Fibroblast of lung (primary cell): ENCODE measurements at regions not wholly inside any gene's neighbourhood (a gene's known extent, or its start where the extent isn't known, plus 50 kb on each side); places are given as distances from the start of the nearest gene placed in this dataset.

Experiments
- DNase-seq, 2 donors: peaks; one replicate each; pipeline versions ENCODE4 v3.0.0 to v3.0.0-alpha.2; 2010; ENCODE audit warnings: low read depth in 2 of 2
- H2AFZ ChIP-seq: 2 replicates; pipeline ENCODE4 v1.5.1; 2012; ENCODE audit warnings: low read length, control low read depth, inconsistent platforms
- H3K27ac ChIP-seq: 2 replicates; pipeline ENCODE4 v1.5.1; 2011; ENCODE audit warnings: low read length, control low read depth; ENCODE audit not compliant: insufficient read depth
- H3K27me3 ChIP-seq: 2 replicates; pipeline ENCODE4 v1.5.1; 2011; ENCODE audit warnings: mild to moderate bottlenecking, low read length; ENCODE audit not compliant: control insufficient read depth, insufficient read depth
- H3K36me3 ChIP-seq: 2 replicates; pipeline ENCODE4 v1.5.1; 2011; ENCODE audit warnings: low read length; ENCODE audit not compliant: control insufficient read depth, insufficient read depth
- H3K4me1 ChIP-seq: 2 replicates; pipeline ENCODE4 v1.5.1; 2011; ENCODE audit warnings: low read length; ENCODE audit not compliant: control insufficient read depth, insufficient read depth; ENCODE audit errors: extremely low read depth
- H3K4me2 ChIP-seq: 2 replicates; pipeline ENCODE4 v1.5.1; 2011; ENCODE audit warnings: low read length, control low read depth; ENCODE audit not compliant: insufficient read depth; ENCODE audit errors: extremely low read depth
- H3K4me3 ChIP-seq, 4 experiments: fragments of 200-600 bp in 1 of 4; sonication (generic) in 1 of 4; replicated peaks in 1 of 4; 2 replicates each; pipeline ENCODE4 v1.5.1; 2011 to 2016; ENCODE audit warnings: low read length in 4 of 4, low read depth in 3 of 4, mild to moderate bottlenecking in 3 of 4, control low read depth in 2 of 4, inconsistent platforms in 1 of 4, mixed read lengths in 1 of 4; ENCODE audit not compliant: insufficient read depth in 1 of 4; ENCODE audit errors: control extremely low read depth in 1 of 4
- H3K79me2 ChIP-seq: 2 replicates; pipeline ENCODE4 v1.5.1; 2012; ENCODE audit warnings: mild to moderate bottlenecking, low read length, inconsistent platforms; ENCODE audit not compliant: control insufficient read depth, insufficient read depth
- H3K9ac ChIP-seq: 2 replicates; pipeline ENCODE4 v1.5.1; 2011; ENCODE audit warnings: mild to moderate bottlenecking, low read length, control low read depth; ENCODE audit not compliant: insufficient read depth
- H3K9me3 ChIP-seq: 2 replicates; pipeline ENCODE4 v1.5.1; 2012; ENCODE audit warnings: low read depth, low read length; ENCODE audit not compliant: control insufficient read depth, insufficient read depth
- H4K20me1 ChIP-seq: 2 replicates; pipeline ENCODE4 v1.5.1; 2011; ENCODE audit warnings: low read length; ENCODE audit not compliant: control insufficient read depth, insufficient read depth; ENCODE audit errors: extremely low read depth
- EZH2 ChIP-seq: IDR thresholded peaks from 2 replicates; pipeline ENCODE4 v1.5.1; 2012; ENCODE audit warnings: low read length, control low read depth, mild to moderate bottlenecking; ENCODE audit errors: missing control alignments
- TF ChIP-seq, protein P1 (sequence below), 2 donors: IDR thresholded peaks in 1 of 2; conservative IDR thresholded peaks in 1 of 2; 1 replicate in 1 of 2; 2 replicates in 1 of 2; pipeline ENCODE4 v1.5.1; 2011 to 2012; ENCODE audit warnings: low read length in 2 of 2, control low read depth in 1 of 2, inconsistent platforms in 1 of 2, low read depth in 1 of 2, mild to moderate bottlenecking in 1 of 2

GRCh38 chr5:112084149-112084548, 327.2 kb upstream of the NREP start:
- H4K20me1 ChIP-seq, result no peaks in the 10 kb centered on the region
- H3K4me1 ChIP-seq, result no peaks in the 10 kb centered on the region
- peak overlapping the region; percentile 41 for H2AFZ ChIP-seq
- no peaks in the 10 kb centered on the region for H3K9me3 ChIP-seq
- H3K9ac ChIP-seq, result no peak overlapping the region
- no peaks in the 10 kb centered on the region for H3K36me3 ChIP-seq
- H3K27ac ChIP-seq, result no peak overlapping the region
- no peak for TF ChIP-seq EZH2
- TF ChIP-seq, protein P1, sequence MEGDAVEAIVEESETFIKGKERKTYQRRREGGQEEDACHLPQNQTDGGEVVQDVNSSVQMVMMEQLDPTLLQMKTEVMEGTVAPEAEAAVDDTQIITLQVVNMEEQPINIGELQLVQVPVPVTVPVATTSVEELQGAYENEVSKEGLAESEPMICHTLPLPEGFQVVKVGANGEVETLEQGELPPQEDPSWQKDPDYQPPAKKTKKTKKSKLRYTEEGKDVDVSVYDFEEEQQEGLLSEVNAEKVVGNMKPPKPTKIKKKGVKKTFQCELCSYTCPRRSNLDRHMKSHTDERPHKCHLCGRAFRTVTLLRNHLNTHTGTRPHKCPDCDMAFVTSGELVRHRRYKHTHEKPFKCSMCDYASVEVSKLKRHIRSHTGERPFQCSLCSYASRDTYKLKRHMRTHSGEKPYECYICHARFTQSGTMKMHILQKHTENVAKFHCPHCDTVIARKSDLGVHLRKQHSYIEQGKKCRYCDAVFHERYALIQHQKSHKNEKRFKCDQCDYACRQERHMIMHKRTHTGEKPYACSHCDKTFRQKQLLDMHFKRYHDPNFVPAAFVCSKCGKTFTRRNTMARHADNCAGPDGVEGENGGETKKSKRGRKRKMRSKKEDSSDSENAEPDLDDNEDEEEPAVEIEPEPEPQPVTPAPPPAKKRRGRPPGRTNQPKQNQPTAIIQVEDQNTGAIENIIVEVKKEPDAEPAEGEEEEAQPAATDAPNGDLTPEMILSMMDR (conservative IDR thresholded peaks at IDR 0.05 in 1 of 2, IDR thresholded peaks at IDR 0.05 in 1 of 2; ENCODE audit: low read depth in 1 of 2, low read length in 2 of 2), result no peak
- H3K79me2 ChIP-seq, result no peaks in the 10 kb centered on the region
- DNase-seq, result peak in 1 of 2 donors; percentile 83
- no peak overlapping the region for H3K4me2 ChIP-seq
- H3K27me3 ChIP-seq, result no peaks in the 10 kb centered on the region
- no peak overlapping the region for H3K4me3 ChIP-seq

DNA sequence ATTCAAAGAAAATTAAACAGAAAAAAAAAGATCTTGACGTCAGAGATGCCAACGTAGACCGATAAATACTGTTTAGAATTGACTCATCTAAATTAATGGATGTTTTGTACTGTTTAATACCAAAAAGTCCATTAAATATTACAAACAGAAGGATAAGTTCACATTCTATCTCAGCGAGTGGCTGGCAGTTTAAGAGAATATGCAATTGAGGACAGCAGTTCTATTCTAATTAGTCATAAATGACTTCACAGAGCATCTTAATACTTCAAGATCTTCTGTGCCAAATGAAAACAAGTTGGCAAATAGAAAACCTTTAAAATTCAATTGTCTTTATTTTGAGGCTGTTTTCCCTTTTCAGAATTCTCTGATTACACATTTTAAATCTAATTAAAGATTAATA, 326.6 kb upstream of the NREP start:
- no peaks in the 10 kb centered on the region for H3K4me1 ChIP-seq
- peak in 1 of 2 donors; percentile 41 for DNase-seq
- no peak overlapping the region for H3K9ac ChIP-seq
- H3K36me3 ChIP-seq, result no peaks in the 10 kb centered on the region
- no peak overlapping the region for H3K4me3 ChIP-seq
- no peaks in the 10 kb centered on the region for H3K9me3 ChIP-seq
- no peak for TF ChIP-seq EZH2
- TF ChIP-seq, protein P1 (conservative IDR thresholded peaks at IDR 0.05 in 1 of 2, IDR thresholded peaks at IDR 0.05 in 1 of 2; ENCODE audit: low read depth in 1 of 2, low read length in 2 of 2), result no peak
- H3K79me2 ChIP-seq, result no peaks in the 10 kb centered on the region
- H4K20me1 ChIP-seq, result no peaks in the 10 kb centered on the region
- H3K27ac ChIP-seq, result no peak overlapping the region
- H2AFZ ChIP-seq, result no peak overlapping the region
- no peaks in the 10 kb centered on the region for H3K27me3 ChIP-seq
- no peak overlapping the region for H3K4me2 ChIP-seq

- TF ChIP-seq EZH2, result no peak
- TF ChIP-seq, protein P1 (conservative IDR thresholded peaks at IDR 0.05 in 1 of 2, IDR thresholded peaks at IDR 0.05 in 1 of 2; ENCODE audit: low read depth in 1 of 2, low read length in 2 of 2), result no peak
- Histone ChIP-seq H3K9me3 (no peaks in the 10 kb centered on the region), H3K9ac (no peak overlapping the region), H3K36me3 (no peaks in the 10 kb centered on the region), H3K27ac (no peak overlapping the region), H3K4me3 (no peak overlapping the region), H3K4me2 (no peak overlapping the region), H3K4me1 (no peaks in the 10 kb centered on the region), H3K79me2 (no peaks in the 10 kb centered on the region), H3K27me3 (no peaks in the 10 kb centered on the region), H4K20me1 (no peaks in the 10 kb centered on the region), H2AFZ (no peak overlapping the region)
- DNase-seq, result peak; percentile 15 to 27
Measured at GRCh38 chr5:112077180-112077579, 320.2 kb upstream of the NREP start.
